GM12872 (cell line): ENCODE measurements at regions not wholly inside any gene's neighbourhood (a gene's known extent, or its start where the extent isn't known, plus 50 kb on each side); places are given as distances from the start of the nearest gene placed in this dataset.

Experiments
- CTCF ChIP-seq: IDR thresholded peaks from 3 replicates; pipeline ENCODE4 v1.5.1; 2011; ENCODE audit warnings: low read depth, mild to moderate bottlenecking, low read length, moderate library complexity; ENCODE audit not compliant: insufficient read depth

GRCh38 chr6:168866534-168866933, 387.1 kb downstream of the THBS2 start:
- no peak for TF ChIP-seq CTCF

- no peak for TF ChIP-seq CTCF
These were observed 388.1 kb downstream of the THBS2 start for GRCh38 chr6:168865522-168865921.

- no peak for TF ChIP-seq CTCF
These were observed 388.8 kb downstream of the THBS2 start for GRCh38 chr6:168864541-168865460.

- TF ChIP-seq CTCF: no peak
These were observed 390.2 kb downstream of the THBS2 start for GRCh38 chr6:168863467-168863866.

- TF ChIP-seq CTCF: no peak
These were observed 391.2 kb downstream of the THBS2 start for GRCh38 chr6:168862346-168862980.

GRCh38 chr6:168860987-168861386, 392.7 kb downstream of the THBS2 start:
- no peak for TF ChIP-seq CTCF

GRCh38 chr6:168860341-168860740, 393.3 kb downstream of the THBS2 start:
- TF ChIP-seq CTCF: no peak
